ENCODE measurements at regions not wholly inside any gene's neighbourhood (a gene's known extent, or its start where the extent isn't known, plus 50 kb on each side); places are given as distances from the start of the nearest gene placed in this dataset.

DNA sequence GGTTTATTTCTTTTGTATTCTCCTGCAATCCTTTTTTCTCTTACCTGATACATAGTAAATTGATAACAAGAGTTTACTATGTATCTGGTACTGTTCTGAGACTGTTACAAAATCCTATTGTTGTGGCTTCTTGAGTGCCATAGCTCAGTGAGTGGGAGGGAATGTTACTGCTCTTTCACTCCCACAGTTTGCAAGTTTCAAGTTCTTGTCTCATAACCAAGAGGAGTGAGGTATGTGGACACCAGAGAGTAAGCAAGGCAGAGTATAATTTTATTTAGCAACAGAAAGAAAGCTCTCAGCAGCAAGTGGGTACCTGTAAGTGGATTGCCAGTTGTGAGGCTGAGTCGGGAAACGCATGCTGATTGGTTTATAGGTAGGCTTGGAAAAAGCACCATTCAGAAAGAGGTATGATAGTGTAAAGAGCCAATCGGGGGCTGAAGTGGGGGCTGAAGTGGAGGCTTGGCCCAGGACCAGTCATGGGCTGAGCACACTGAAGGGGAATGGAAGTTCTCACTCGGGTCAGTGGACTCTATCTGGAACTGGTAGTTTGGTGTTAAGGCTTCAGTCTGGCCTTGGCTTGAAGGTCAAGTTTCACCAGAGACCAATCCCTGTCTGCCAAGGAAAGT lies 850.8 kb downstream of the TMTC2 start:
- no peaks in the 10 kb centered on the region for H3K27me3 ChIP-seq (ENCODE audit: control insufficient read depth, insufficient read depth, low read length)
- intact Hi-C loops (cut with DNase I): no loop called here
- TF ChIP-seq, protein P1, sequence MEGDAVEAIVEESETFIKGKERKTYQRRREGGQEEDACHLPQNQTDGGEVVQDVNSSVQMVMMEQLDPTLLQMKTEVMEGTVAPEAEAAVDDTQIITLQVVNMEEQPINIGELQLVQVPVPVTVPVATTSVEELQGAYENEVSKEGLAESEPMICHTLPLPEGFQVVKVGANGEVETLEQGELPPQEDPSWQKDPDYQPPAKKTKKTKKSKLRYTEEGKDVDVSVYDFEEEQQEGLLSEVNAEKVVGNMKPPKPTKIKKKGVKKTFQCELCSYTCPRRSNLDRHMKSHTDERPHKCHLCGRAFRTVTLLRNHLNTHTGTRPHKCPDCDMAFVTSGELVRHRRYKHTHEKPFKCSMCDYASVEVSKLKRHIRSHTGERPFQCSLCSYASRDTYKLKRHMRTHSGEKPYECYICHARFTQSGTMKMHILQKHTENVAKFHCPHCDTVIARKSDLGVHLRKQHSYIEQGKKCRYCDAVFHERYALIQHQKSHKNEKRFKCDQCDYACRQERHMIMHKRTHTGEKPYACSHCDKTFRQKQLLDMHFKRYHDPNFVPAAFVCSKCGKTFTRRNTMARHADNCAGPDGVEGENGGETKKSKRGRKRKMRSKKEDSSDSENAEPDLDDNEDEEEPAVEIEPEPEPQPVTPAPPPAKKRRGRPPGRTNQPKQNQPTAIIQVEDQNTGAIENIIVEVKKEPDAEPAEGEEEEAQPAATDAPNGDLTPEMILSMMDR (IDR thresholded peaks at IDR 0.05; ENCODE audit: borderline replicate concordance, extremely low read depth, insufficient read depth): no peak
- H3K9ac ChIP-seq (ENCODE audit: low read length in 3 of 3): no peak overlapping the region
- no peak overlapping the region for H3K27ac ChIP-seq (ENCODE audit: low read depth in 2 of 2, low read length in 2 of 2)
- DNase-seq (no peak), FAIRE-seq (no peak)
- H3K9me3 ChIP-seq (ENCODE audit: control insufficient read depth in 2 of 3, insufficient read depth in 1 of 3, low read length in 3 of 3): no peaks in the 10 kb centered on the region
- H3K36me3 ChIP-seq (ENCODE audit: control insufficient read depth in 2 of 3, insufficient read depth in 3 of 3, low read length in 3 of 3): no peaks in the 10 kb centered on the region
- no peaks in the 10 kb centered on the region for H3K4me1 ChIP-seq (ENCODE audit: control insufficient read depth in 2 of 3, insufficient read depth in 2 of 3, low read depth in 1 of 3, low read length in 3 of 3)
- H3K4me3 ChIP-seq (ENCODE audit: low read length in 3 of 3): no peak overlapping the region

DNA sequence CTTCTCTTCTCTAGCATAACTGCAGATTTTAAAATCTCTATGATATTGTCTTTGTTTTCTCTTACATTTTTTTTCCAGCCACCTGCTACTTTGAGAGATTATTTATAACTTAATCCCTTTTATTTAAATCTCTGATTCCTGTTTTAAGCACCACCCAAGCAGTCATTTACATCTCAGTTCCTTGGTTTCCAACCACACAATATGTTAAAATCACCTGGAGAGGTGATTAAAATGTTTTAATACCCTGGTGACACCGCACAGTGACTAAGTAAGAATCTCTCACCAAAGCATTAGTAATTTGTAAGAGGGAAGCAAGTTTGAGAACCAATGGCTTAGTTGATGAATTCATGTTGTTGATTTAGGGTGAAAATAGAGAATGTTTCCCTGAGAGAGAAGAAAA lies 849.8 kb downstream of the TMTC2 start:
- H3K27ac ChIP-seq (ENCODE audit: low read depth in 2 of 2, low read length in 2 of 2): no peak overlapping the region
- no peak overlapping the region for H3K4me3 ChIP-seq (ENCODE audit: low read length in 3 of 3)
- TF ChIP-seq, protein P1 (IDR thresholded peaks at IDR 0.05; ENCODE audit: borderline replicate concordance, extremely low read depth, insufficient read depth): no peak
- H3K4me1 ChIP-seq (ENCODE audit: control insufficient read depth in 2 of 3, insufficient read depth in 2 of 3, low read depth in 1 of 3, low read length in 3 of 3): no peaks in the 10 kb centered on the region
- no peaks in the 10 kb centered on the region for H3K36me3 ChIP-seq (ENCODE audit: control insufficient read depth in 2 of 3, insufficient read depth in 3 of 3, low read length in 3 of 3)
- intact Hi-C loops (cut with DNase I): no loop called here
- no peaks in the 10 kb centered on the region for H3K27me3 ChIP-seq (ENCODE audit: control insufficient read depth, insufficient read depth, low read length)
- H3K9me3 ChIP-seq (ENCODE audit: control insufficient read depth in 2 of 3, insufficient read depth in 1 of 3, low read length in 3 of 3): no peaks in the 10 kb centered on the region
- DNase-seq (no peak), FAIRE-seq (no peak)
- H3K9ac ChIP-seq (ENCODE audit: low read length in 3 of 3): no peak overlapping the region

DNA sequence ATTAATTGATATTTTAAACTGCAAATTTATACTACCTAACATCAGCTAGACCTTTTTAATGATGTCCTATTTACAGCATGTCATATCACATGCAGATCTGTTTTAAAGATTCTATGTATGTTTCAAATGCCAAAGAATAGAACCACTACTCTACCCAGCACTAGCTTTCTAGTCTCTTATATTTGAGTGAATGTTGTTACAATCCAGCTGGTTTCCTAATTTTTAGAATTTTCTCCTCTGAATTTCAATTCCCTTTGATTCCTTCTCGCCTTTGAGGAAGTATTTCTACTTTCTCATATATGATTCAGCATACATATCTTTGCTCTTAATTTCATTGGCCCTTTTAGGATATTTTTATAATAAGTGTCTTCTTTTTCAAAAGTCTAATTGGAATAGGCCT lies 841.9 kb downstream of the TMTC2 start:
- no peaks in the 10 kb centered on the region for H3K4me1 ChIP-seq (ENCODE audit: control insufficient read depth in 2 of 3, insufficient read depth in 2 of 3, low read depth in 1 of 3, low read length in 3 of 3)
- DNase-seq: no peak

More for the DNA sequence above, 841.9 kb downstream of the TMTC2 start:
- FAIRE-seq: no peak
- TF ChIP-seq, protein P1 (IDR thresholded peaks at IDR 0.05; ENCODE audit: borderline replicate concordance, extremely low read depth, insufficient read depth): no peak
- H3K27ac ChIP-seq (ENCODE audit: low read depth in 2 of 2, low read length in 2 of 2): no peak overlapping the region
- intact Hi-C loops (cut with DNase I): no loop called here
- no peaks in the 10 kb centered on the region for H3K36me3 ChIP-seq (ENCODE audit: control insufficient read depth in 2 of 3, insufficient read depth in 3 of 3, low read length in 3 of 3)
- no peaks in the 10 kb centered on the region for H3K9me3 ChIP-seq (ENCODE audit: control insufficient read depth in 2 of 3, insufficient read depth in 1 of 3, low read length in 3 of 3)
- no peak overlapping the region for H3K9ac ChIP-seq (ENCODE audit: low read length in 3 of 3)
- no peaks in the 10 kb centered on the region for H3K27me3 ChIP-seq (ENCODE audit: control insufficient read depth, insufficient read depth, low read length)
- no peak overlapping the region for H3K4me3 ChIP-seq (ENCODE audit: low read length in 3 of 3)
